HG03575 (cell line): ENCODE measurements at regions not wholly inside any gene's neighbourhood (a gene's known extent, or its start where the extent isn't known, plus 50 kb on each side); places are given as distances from the start of the nearest gene placed in this dataset.
"Not testable (repeated sequence)": the region's sequence is repeated elsewhere in the genome, so short reads cannot be mapped to it uniquely, and the experiment has no call there.

Experiments used
- ATAC-seq: cut with Tn5 transposase; IDR thresholded peaks from one replicate; pipeline ENCODE4 v1.9.1; 2021; ENCODE audit not compliant: unreplicated experiment, insufficient number of reproducible peaks, low FRiP score; ENCODE audit errors: extremely low read depth

GRCh38 chr1:169025412-169025811, 81.1 kb upstream of the ATP1B1 start:
- ATAC-seq: no peak

GRCh38 chr1:169027607-169028320, 78.7 kb upstream of the ATP1B1 start:
- no peak for ATAC-seq

GRCh38 chr1:169031566-169032224, 74.8 kb upstream of the ATP1B1 start:
- ATAC-seq: no peak

- no peak for ATAC-seq
Observed at GRCh38 chr1:169041366-169041765, 65.1 kb upstream of the ATP1B1 start.

GRCh38 chr1:169042377-169042776, 64.1 kb upstream of the ATP1B1 start:
- no peak for ATAC-seq

GRCh38 chr1:169043823-169044222, 62.7 kb upstream of the ATP1B1 start:
- no peak for ATAC-seq

GRCh38 chr1:169044296-169044695, 62.2 kb upstream of the ATP1B1 start:
- peak; percentile 86 for ATAC-seq

GRCh38 chr1:169044971-169045370, 61.5 kb upstream of the ATP1B1 start:
- ATAC-seq: no peak

- ATAC-seq: no peak
Observed at GRCh38 chr1:169046671-169047070, 59.8 kb upstream of the ATP1B1 start.

- no peak for ATAC-seq
Observed at GRCh38 chr1:169047074-169047473, 59.4 kb upstream of the ATP1B1 start.

GRCh38 chr1:169048043-169048442, 58.4 kb upstream of the ATP1B1 start:
- ATAC-seq: no peak

- no peak for ATAC-seq
Observed at GRCh38 chr1:169049258-169049938, 57.1 kb upstream of the ATP1B1 start.

- ATAC-seq: no peak
Observed at GRCh38 chr1:169051171-169051570, 55.3 kb upstream of the ATP1B1 start.

- ATAC-seq: not testable (repeated sequence)
Observed at GRCh38 chr1:169052171-169052570, 54.3 kb upstream of the ATP1B1 start.

GRCh38 chr1:169052727-169053126, 53.8 kb upstream of the ATP1B1 start:
- no peak for ATAC-seq

- ATAC-seq: no peak
Observed at GRCh38 chr1:169053196-169053595, 53.3 kb upstream of the ATP1B1 start.
